HG03442 (cell line): ENCODE measurements at regions not wholly inside any gene's neighbourhood (a gene's known extent, or its start where the extent isn't known, plus 50 kb on each side); places are given as distances from the start of the nearest gene placed in this dataset.

Experiments
- ATAC-seq: cut with Tn5 transposase; IDR thresholded peaks from one replicate; pipeline ENCODE4 v1.9.1; 2021; ENCODE audit warnings: mild to moderate bottlenecking, moderate library complexity; ENCODE audit not compliant: unreplicated experiment

DNA sequence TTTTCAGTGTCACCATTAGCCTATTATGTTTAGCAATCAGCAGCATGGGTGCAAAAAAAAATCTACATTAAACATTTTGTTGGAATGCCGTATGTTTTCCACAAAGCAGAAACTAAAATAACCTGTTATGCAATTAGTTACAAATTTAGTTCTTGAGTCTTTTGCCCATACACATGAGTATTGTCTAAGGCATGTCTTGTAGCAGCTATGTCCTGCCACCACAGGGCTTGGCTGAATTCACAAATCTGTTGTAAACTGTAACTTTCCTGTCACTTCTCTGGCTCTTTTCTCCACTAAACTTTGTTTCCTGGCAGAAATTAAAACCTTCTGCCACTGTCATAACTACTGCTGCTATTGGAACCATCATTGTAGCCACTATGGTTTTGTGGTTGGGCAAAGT, 277.9 kb upstream of the SPRY2 start:
- ATAC-seq: no peak

DNA sequence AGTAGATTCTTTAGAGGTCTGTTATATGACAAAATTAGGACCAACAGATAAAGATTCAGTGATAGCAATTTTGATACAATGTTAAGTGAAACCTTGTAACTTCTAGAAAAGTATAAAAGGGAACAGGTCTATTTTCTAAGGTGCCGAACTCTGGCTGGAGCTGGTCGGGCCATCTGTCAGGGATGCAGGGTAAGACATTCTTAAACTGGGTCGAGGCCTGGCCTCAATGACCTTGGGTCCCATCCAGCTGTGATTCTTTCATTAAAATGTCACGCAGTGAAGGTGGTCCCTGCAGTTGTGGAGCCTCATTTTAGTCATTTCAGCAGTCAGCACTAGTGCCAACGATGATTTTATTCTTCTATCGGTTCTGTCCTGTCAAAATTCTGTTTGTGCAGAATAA, 271.9 kb upstream of the SPRY2 start:
- no peak for ATAC-seq

DNA sequence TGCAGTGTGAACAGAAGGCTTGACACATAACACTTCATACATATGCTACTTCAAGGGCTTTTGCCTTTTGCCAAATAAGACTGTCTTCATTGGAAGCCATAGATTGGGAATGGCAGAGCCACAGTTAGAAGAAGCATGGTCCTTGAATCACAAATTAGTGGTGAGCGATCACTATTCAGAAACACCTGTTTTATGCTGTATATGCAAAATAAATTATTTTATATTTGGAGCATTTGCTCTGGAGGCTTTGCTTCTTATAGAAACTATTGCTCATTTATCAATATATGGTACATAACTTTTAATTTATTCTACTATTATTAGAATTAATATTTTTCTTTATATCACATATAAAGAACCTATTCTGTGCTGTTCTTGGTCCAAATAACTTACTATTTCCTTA, 270.4 kb upstream of the SPRY2 start:
- ATAC-seq: no peak

- ATAC-seq: no peak
These were observed 264.8 kb upstream of the SPRY2 start for GRCh38 chr13:80605716-80606115.

DNA sequence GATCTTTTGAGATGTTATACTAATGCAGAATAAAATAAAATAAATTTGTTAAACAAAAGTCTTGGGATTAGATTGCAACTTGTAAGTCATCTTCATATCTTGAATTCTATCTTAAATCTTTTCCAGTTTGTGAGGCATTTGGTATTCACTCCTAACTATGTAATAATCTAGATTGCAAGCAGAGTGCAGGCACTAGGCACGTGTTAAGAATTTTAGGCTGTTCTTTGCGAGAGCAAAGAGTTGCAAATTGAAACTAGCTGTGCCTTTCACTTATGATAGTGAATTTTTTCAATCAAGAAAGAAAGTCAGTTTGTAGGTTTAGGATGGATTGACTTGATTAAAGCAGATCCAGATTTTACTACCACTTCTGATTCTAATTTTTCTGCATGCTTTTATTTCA, 264.1 kb upstream of the SPRY2 start:
- ATAC-seq: no peak

DNA sequence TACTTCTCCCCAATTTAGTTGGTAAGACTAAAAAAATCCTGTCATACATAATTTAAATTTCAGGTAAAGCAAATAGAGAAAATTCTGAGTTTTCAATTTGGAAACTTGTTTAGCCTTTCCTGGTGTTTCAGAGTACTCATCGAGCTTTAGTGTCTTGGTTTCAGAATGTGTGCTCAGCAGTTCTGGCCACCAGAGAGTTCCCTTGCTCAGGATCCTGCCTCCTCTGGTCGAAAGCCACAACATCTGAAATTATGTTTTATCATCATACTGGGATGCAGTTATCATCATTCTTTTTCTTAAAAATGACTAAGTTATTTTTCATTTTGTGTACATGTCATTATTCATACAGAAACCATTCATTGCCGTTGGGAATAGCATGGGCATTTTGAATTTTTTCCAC, 263.2 kb upstream of the SPRY2 start:
- ATAC-seq: no peak

- no peak for ATAC-seq
These were observed 262.4 kb upstream of the SPRY2 start for GRCh38 chr13:80603351-80603750.

DNA sequence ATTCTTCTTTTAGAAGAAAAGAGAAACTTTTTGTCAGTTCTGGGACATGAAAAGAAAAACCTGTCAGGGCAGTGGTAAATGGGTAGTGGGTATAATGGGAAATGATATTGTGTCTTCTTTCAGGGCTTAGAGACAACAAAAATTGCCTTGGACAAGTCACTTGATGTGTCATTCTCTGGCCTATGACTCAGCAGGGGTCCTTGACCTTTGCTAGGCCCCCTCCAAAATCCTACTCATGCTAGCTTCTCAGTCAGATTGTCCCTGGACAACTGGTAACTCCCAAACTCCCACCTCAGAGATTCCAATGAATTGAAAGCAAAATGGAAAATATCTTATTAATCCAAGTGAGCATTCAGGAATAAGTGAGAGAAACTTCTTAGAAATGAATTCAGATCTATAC, 258.8 kb upstream of the SPRY2 start:
- ATAC-seq: no peak

GRCh38 chr13:80598189-80598588, 257.3 kb upstream of the SPRY2 start:
- ATAC-seq: no peak

- no peak for ATAC-seq
These were observed 251.2 kb upstream of the SPRY2 start for GRCh38 chr13:80591976-80592740.

GRCh38 chr13:80590551-80590950, 249.6 kb upstream of the SPRY2 start:
- ATAC-seq: no peak

DNA sequence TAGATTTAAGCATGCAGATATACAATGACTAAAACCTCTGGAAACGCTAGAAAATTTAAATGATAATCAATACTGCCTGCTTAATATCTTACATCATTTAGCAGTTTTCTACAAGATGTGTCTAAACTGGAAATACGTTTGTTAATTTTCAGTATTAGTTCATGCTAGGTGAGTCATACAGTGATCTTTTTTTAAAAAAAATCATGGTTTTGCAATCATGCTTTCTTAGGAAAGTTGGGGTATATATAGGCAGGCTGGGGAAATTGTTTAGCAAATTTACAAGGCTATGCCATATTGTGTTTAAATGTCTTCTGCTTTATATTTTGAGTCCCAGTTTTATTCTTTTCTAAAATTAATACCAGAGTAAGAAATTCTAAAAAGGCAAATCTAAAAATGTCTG, 245.4 kb upstream of the SPRY2 start:
- ATAC-seq: no peak

- no peak for ATAC-seq
These were observed 244.6 kb upstream of the SPRY2 start for GRCh38 chr13:80585531-80585930.

DNA sequence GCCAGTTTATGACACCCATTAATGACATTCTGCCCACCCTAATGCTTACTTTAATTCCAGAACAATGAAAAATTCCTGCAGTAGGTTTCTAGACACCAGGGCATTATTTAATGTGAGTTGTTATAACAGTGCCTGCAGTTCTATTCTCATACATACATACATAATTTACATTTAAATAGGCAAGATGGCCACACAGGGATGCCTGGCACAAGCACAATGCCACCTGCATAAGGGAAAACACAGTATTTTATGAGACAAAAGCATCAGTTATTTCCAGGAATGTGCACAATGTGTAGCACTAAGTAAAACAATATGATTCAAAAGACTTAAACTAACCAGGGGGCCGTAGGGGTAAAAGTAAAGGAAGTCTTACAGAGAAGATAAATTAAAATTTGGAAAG, 243.9 kb upstream of the SPRY2 start:
- ATAC-seq: no peak

GRCh38 chr13:80584306-80584705, 243.4 kb upstream of the SPRY2 start:
- ATAC-seq: no peak

GRCh38 chr13:80577926-80578670, 237.2 kb upstream of the SPRY2 start:
- no peak for ATAC-seq

DNA sequence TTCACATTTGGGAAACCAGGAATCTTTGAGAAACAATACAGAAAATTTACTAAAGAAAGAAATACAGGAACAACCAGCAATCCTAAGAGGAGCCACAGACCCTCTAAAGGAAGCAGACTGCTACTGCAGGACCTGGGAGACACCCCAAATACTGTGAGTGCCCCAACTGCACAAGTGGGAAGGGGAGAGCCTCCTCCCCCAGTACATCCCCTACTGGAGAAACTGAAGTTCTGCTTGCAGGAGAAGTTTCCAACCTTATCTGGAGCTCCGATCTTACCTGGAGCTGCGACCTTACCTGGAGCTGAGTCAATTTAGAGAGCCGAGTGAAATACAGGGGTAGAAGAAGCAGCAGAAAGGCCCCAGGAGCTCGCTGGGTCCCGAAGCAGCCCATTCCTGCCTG, 236.4 kb upstream of the SPRY2 start:
- no peak for ATAC-seq

GRCh38 chr13:80574113-80574850, 233.4 kb upstream of the SPRY2 start:
- ATAC-seq: no peak

- ATAC-seq: no peak
These were observed 232.0 kb upstream of the SPRY2 start for GRCh38 chr13:80572923-80573316.

DNA sequence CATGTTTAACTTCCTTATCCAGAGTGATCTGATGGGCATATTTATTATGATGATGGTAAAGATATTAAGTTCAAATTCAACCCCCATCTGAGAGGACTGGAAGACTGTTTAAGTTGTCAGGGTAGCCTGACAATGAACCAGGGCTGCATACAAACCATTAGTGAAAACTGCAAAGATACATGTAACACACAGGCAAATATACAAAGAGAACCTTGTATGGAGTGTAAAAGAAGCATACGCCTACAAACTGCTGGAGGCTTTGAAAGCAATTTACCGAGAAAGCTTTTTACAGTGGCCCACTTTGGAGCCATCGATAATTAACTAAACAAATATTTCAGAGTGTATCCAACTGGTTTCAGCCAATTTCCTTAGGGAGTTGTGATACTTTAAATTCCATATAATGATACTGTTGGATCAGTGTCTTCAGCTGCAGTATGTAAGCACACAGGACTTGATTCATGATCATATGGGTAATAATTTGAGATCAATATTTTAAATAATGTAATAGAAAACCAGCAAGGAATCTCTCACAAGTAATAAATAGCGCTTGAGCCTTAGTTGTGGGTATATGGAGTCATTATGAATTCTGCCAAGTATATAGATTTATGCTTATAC, 231.5 kb upstream of the SPRY2 start:
- no peak for ATAC-seq
